HG03108 (cell line): ENCODE measurements at regions not wholly inside any gene's neighbourhood (a gene's known extent, or its start where the extent isn't known, plus 50 kb on each side); places are given as distances from the start of the nearest gene placed in this dataset.

Experiments used
- ATAC-seq: cut with Tn5 transposase; IDR thresholded peaks from one replicate; pipeline ENCODE4 v1.9.1; 2021; ENCODE audit warnings: moderate library complexity; ENCODE audit not compliant: unreplicated experiment

GRCh38 chr10:121406823-121407545 is 191.3 kb downstream of the FGFR2 start:
- no peak for ATAC-seq

- no peak for ATAC-seq
Observed at GRCh38 chr10:121409466-121410104, 188.7 kb downstream of the FGFR2 start.

- no peak for ATAC-seq
Observed at GRCh38 chr10:121411004-121411403, 187.2 kb downstream of the FGFR2 start.

- no peak for ATAC-seq
Observed at GRCh38 chr10:121413951-121414350, 184.3 kb downstream of the FGFR2 start.

- no peak for ATAC-seq
Observed at GRCh38 chr10:121414366-121415062, 183.7 kb downstream of the FGFR2 start.

GRCh38 chr10:121415063-121415399 is 183.2 kb downstream of the FGFR2 start:
- no peak for ATAC-seq

- no peak for ATAC-seq
Observed at GRCh38 chr10:121416071-121416470, 182.2 kb downstream of the FGFR2 start.

GRCh38 chr10:121417298-121417697 is 180.9 kb downstream of the FGFR2 start:
- no peak for ATAC-seq

GRCh38 chr10:121418126-121418777 is 180.0 kb downstream of the FGFR2 start:
- no peak for ATAC-seq

GRCh38 chr10:121420006-121420405 is 178.2 kb downstream of the FGFR2 start:
- no peak for ATAC-seq

- ATAC-seq, result no peak
Observed at GRCh38 chr10:121422096-121422495, 176.1 kb downstream of the FGFR2 start.

- ATAC-seq, result no peak
Observed at GRCh38 chr10:121425623-121426022, 172.6 kb downstream of the FGFR2 start.

GRCh38 chr10:121426307-121426706 is 171.9 kb downstream of the FGFR2 start:
- no peak for ATAC-seq
